Natural killer cell (primary cell): ENCODE measurements at regions not wholly inside any gene's neighbourhood (a gene's known extent, or its start where the extent isn't known, plus 50 kb on each side); places are given as distances from the start of the nearest gene placed in this dataset.

Source experiments
- ATAC-seq, 3 donors: fragments of 150-1000 bp in 2 of 3; fragments of 200-7000 bp in 1 of 3; cut with Tn5 transposase; 1 replicate in 1 of 3; 2 replicates in 2 of 3; pipeline ENCODE4 v1.10.0; 2021; ENCODE audit warnings: mild to moderate bottlenecking in 2 of 3, moderate library complexity in 2 of 3
- DNase-seq, 2 donors: peaks; one replicate each; pipeline versions ENCODE4 v3.0.0 to v3.0.0-alpha.2; 2013 to 2021; ENCODE audit warnings: mixed read lengths in 1 of 2
- H3K27ac ChIP-seq: one replicate; pipeline ENCODE4 v1.5.1; 2013; ENCODE audit warnings: mild to moderate bottlenecking, low read length
- H3K27me3 ChIP-seq: one replicate; pipeline ENCODE4 v1.6.1; 2013; ENCODE audit warnings: low read length; ENCODE audit not compliant: control insufficient read depth, insufficient read depth
- H3K36me3 ChIP-seq: one replicate; pipeline ENCODE4 v1.6.1; 2013; ENCODE audit warnings: low read length; ENCODE audit not compliant: control insufficient read depth, insufficient read depth
- H3K4me1 ChIP-seq: one replicate; pipeline ENCODE4 v1.6.1; 2013; ENCODE audit warnings: low read length; ENCODE audit not compliant: control insufficient read depth, insufficient read depth
- H3K4me3 ChIP-seq: one replicate; pipeline ENCODE4 v1.5.1; 2013; ENCODE audit warnings: low read length
- H3K9me3 ChIP-seq: one replicate; pipeline ENCODE4 v1.6.1; 2013; ENCODE audit warnings: low read length; ENCODE audit not compliant: control insufficient read depth, insufficient read depth
- H3K27ac Mint-ChIP-seq, 2 donors: one replicate each; pipeline ENCODE4 v1.8.0; 2022; ENCODE audit warnings: mild to moderate bottlenecking in 2 of 2, mixed read lengths in 2 of 2, moderate library complexity in 1 of 2
- H3K27me3 Mint-ChIP-seq, 2 donors: one replicate each; pipeline ENCODE4 v1.8.0; 2022; ENCODE audit warnings: low read depth in 2 of 2, mixed read lengths in 2 of 2
- H3K36me3 Mint-ChIP-seq: one replicate; pipeline ENCODE4 v1.8.0; 2022; ENCODE audit warnings: mixed read lengths
- H3K4me1 Mint-ChIP-seq, 2 donors: one replicate each; pipeline ENCODE4 v1.8.0; 2022; ENCODE audit warnings: mixed read lengths in 2 of 2
- H3K4me3 Mint-ChIP-seq: one replicate; pipeline ENCODE4 v1.8.0; 2022; ENCODE audit warnings: mild to moderate bottlenecking, moderate library complexity, mixed read lengths
- H3K9me3 Mint-ChIP-seq, 2 donors: one replicate each; pipeline ENCODE4 v1.8.0; 2022; ENCODE audit warnings: mixed read lengths in 2 of 2
- CTCF ChIP-seq: fragments of 200-600 bp; IDR thresholded peaks from one replicate; pipeline ENCODE4 v1.8.0; 2022; ENCODE audit warnings: antibody characterized with exemption
- WGBS: methylation state at CpG from one replicate; pipeline ENCODE4 v1.1.7; 2013; ENCODE audit warnings: missing lambda C conversion rate; ENCODE audit not compliant: insufficient coverage; 5-methylcytosine and 5-hydroxymethylcytosine counted together
- intact Hi-C: fragments of 100-400 bp; cut with micrococcal nuclease; formaldehyde crosslinking; loops from one replicate; pipeline ENCODE4 v1.14.2; 2022

- Mint-ChIP-seq H3K27me3 (peaks cover 0 to 7% of the 10 kb centered on the region in 2 donors), H3K36me3 (no peaks in the 10 kb centered on the region), H3K4me3 (no peak overlapping the region), H3K27ac (no peak overlapping the region), H3K9me3 (no peaks in the 10 kb centered on the region), H3K4me1 (no peaks in the 10 kb centered on the region)
- ATAC-seq: no peak
- H3K27ac ChIP-seq: no peak overlapping the region
- H3K4me3 ChIP-seq: no peak overlapping the region
- no peaks in the 10 kb centered on the region for H3K4me1 ChIP-seq
- TF ChIP-seq CTCF: no peak
- no peaks in the 10 kb centered on the region for H3K9me3 ChIP-seq
- H3K36me3 ChIP-seq: no peaks in the 10 kb centered on the region
- H3K27me3 ChIP-seq: no peaks in the 10 kb centered on the region
- intact Hi-C loops: no loop called here
- WGBS: no CpG with 5 or more reads among the region's 1 CpG
- no peak for DNase-seq
Measured at GRCh38 chrX:45823536-45823935, 622.9 kb upstream of the DIPK2B start.

DNA sequence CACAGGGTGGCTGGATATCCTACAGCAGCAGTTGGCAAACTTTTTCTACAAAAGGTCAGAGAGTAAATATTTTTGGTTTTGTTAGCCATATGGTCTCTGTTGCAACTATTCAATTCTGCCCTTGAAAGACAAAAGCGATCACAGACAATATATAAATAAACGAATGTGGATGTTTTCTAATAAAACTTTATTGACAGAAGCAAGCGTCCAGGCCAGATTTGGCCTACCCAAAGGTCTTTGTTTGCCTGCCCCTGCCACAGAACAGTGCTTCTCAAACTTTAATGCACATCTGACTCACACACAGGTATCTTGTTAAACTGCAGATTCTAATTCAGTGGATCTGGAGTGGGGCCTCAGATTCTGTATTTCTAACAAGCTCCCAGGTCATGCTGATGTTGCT, 621.4 kb upstream of the DIPK2B start:
- DNase-seq (no peak), ATAC-seq (no peak)
- Mint-ChIP-seq H3K4me3 (no peak overlapping the region), H3K36me3 (no peaks in the 10 kb centered on the region), H3K4me1 (no peaks in the 10 kb centered on the region), H3K27me3 (peaks cover 0 to 7% of the 10 kb centered on the region in 2 donors), H3K9me3 (no peaks in the 10 kb centered on the region), H3K27ac (no peak overlapping the region)
- Histone ChIP-seq H3K27ac (no peak overlapping the region), H3K4me3 (no peak overlapping the region), H3K36me3 (no peaks in the 10 kb centered on the region), H3K27me3 (no peaks in the 10 kb centered on the region), H3K9me3 (no peaks in the 10 kb centered on the region), H3K4me1 (no peaks in the 10 kb centered on the region)
- TF ChIP-seq CTCF: no peak
- intact Hi-C loops: no loop called here
- WGBS: 97% methylated on average over 3 of the region's 3 CpGs

DNA sequence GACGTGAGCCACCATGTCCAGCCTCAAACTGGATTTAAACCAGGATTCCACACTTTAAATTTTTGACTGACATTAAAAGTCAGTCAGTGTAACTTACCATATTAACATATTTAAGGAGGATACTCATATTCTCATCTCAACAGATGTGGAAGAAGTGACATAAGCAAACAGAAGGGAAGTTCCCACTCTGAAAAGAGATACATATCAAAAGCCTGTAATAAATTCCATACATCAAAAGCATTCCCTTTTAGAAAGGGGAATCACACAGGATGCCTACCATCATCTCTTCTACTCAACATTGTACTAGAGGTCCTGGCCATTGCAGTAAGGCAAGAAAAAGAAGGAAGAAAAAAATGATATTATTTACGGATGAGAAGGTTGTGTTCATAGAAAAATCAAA, 618.2 kb upstream of the DIPK2B start:
- DNase-seq (no peak), ATAC-seq (no peak)
- no peaks in the 10 kb centered on the region for H3K9me3 Mint-ChIP-seq
- no peaks in the 10 kb centered on the region for H3K36me3 Mint-ChIP-seq
- H3K9me3 ChIP-seq: no peaks in the 10 kb centered on the region
- no peaks in the 10 kb centered on the region for H3K27me3 ChIP-seq
- no peak overlapping the region for H3K27ac Mint-ChIP-seq
- H3K4me3 ChIP-seq: no peak overlapping the region
- H3K4me1 Mint-ChIP-seq: no peaks in the 10 kb centered on the region
- no peak overlapping the region for H3K27ac ChIP-seq
- no peak overlapping the region for H3K4me3 Mint-ChIP-seq
- no peaks in the 10 kb centered on the region for H3K4me1 ChIP-seq
- TF ChIP-seq CTCF: no peak
- WGBS: 100% methylated on average over 1 of the region's 2 CpGs
- intact Hi-C loops: no loop called here
- H3K36me3 ChIP-seq: no peaks in the 10 kb centered on the region
- H3K27me3 Mint-ChIP-seq: no peaks in the 10 kb centered on the region

- DNase-seq (no peak), ATAC-seq (no peak)
- Mint-ChIP-seq H3K4me1 (no peaks in the 10 kb centered on the region), H3K9me3 (no peaks in the 10 kb centered on the region), H3K36me3 (no peaks in the 10 kb centered on the region), H3K4me3 (no peak overlapping the region), H3K27me3 (peaks cover 0 to 10% of the 10 kb centered on the region in 2 donors), H3K27ac (no peak overlapping the region)
- no peak for TF ChIP-seq CTCF
- intact Hi-C loops: no loop called here
- Histone ChIP-seq H3K4me3 (no peak overlapping the region), H3K36me3 (no peaks in the 10 kb centered on the region), H3K27ac (no peak overlapping the region), H3K4me1 (no peaks in the 10 kb centered on the region), H3K27me3 (no peaks in the 10 kb centered on the region), H3K9me3 (no peaks in the 10 kb centered on the region)
- WGBS: no CpG with 5 or more reads among the region's 1 CpG
Measured at GRCh38 chrX:45815441-45815840, 614.8 kb upstream of the DIPK2B start.
